ENCODE measurements at regions not wholly inside any gene's neighbourhood (a gene's known extent, or its start where the extent isn't known, plus 50 kb on each side); places are given as distances from the start of the nearest gene placed in this dataset.

DNA sequence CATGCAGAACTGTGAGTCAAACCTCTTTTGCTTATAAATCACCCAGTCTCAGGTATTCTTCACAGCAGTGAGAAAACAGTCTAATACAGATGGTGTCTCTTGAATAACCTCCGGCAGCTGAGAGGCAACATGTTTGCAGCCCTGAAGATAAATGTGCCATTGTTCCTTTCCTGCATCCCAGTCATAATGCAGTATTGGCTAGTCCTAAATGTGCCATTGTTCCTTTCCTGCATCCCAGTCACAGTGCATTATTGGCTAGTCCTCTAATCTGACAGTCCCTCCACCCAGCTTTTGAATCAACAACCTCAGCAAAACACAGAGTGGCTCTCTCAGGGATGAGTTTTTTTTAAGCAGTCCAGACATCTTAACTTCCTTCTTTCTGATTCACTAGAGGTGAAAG lies 550.7 kb downstream of the RIT2 start:
- no peaks in the 10 kb centered on the region for H3K4me1 ChIP-seq (ENCODE audit: control insufficient read depth, insufficient read depth, low read length, poor library complexity, severe bottlenecking)
- no peak overlapping the region for H3K27ac ChIP-seq (ENCODE audit: low read depth, low read length, severe bottlenecking)
- no peaks in the 10 kb centered on the region for H3K36me3 ChIP-seq (ENCODE audit: control insufficient read depth, insufficient read depth, low read length)
- H3K4me3 ChIP-seq (ENCODE audit: extremely low read depth, insufficient read depth, low read length, poor library complexity, severe bottlenecking) = no peak overlapping the region
- no peaks in the 10 kb centered on the region for H3K9me3 ChIP-seq (ENCODE audit: control insufficient read depth, low read length)
- 60 to 78% methylated on average over 1 of the region's 1 CpG for WGBS, 2 experiments (ENCODE audit: insufficient coverage in 2 of 2)

DNA sequence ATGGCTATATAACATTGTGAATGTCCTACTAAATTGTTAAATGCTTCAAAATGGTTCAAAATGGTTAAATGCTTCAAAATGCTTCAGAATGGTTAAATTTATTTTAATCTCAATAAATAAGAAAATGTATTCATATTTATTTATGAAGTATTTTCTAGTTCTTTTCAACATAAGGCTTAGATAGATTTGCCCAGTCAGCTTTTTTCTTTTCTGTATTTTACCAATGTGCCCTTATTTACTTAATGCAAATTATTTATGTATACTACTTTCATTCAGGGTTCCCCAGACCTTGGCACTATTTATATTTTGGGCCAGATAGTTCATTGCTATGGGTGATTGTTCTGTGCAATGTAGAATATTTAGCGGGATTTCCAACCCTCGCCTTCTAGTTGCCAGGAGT lies 546.7 kb downstream of the RIT2 start:
- Histone ChIP-seq H3K36me3 (ENCODE audit: control insufficient read depth, insufficient read depth, low read length) (no peaks in the 10 kb centered on the region), H3K4me1 (ENCODE audit: control insufficient read depth, insufficient read depth, low read length, poor library complexity, severe bottlenecking) (no peaks in the 10 kb centered on the region), H3K27ac (ENCODE audit: low read depth, low read length, severe bottlenecking) (no peak overlapping the region), H3K4me3 (ENCODE audit: extremely low read depth, insufficient read depth, low read length, poor library complexity, severe bottlenecking) (no peak overlapping the region), H3K9me3 (ENCODE audit: control insufficient read depth, low read length) (no peaks in the 10 kb centered on the region)
- WGBS, 2 experiments (ENCODE audit: insufficient coverage in 2 of 2) = 92% methylated on average over 2 of the region's 2 CpGs; no CpG with 5 or more reads in 1 of the 2 experiments

GRCh38 chr18:42574871-42575270 lies 540.6 kb downstream of the RIT2 start:
- Histone ChIP-seq H3K27ac (ENCODE audit: low read depth, low read length, severe bottlenecking) (no peak overlapping the region), H3K36me3 (ENCODE audit: control insufficient read depth, insufficient read depth, low read length) (no peaks in the 10 kb centered on the region), H3K4me3 (ENCODE audit: extremely low read depth, insufficient read depth, low read length, poor library complexity, severe bottlenecking) (no peak overlapping the region), H3K9me3 (ENCODE audit: control insufficient read depth, low read length) (no peaks in the 10 kb centered on the region), H3K4me1 (ENCODE audit: control insufficient read depth, insufficient read depth, low read length, poor library complexity, severe bottlenecking) (no peaks in the 10 kb centered on the region)
- 94 to 100% methylated on average over 1 to 2 of the region's 4 CpGs for WGBS, 2 experiments (ENCODE audit: insufficient coverage in 2 of 2)

- Histone ChIP-seq H3K36me3 (ENCODE audit: control insufficient read depth, insufficient read depth, low read length) (no peaks in the 10 kb centered on the region), H3K4me1 (ENCODE audit: control insufficient read depth, insufficient read depth, low read length, poor library complexity, severe bottlenecking) (no peaks in the 10 kb centered on the region), H3K9me3 (ENCODE audit: control insufficient read depth, low read length) (no peaks in the 10 kb centered on the region), H3K4me3 (ENCODE audit: extremely low read depth, insufficient read depth, low read length, poor library complexity, severe bottlenecking) (no peak overlapping the region), H3K27ac (ENCODE audit: low read depth, low read length, severe bottlenecking) (no peak overlapping the region)
Measured at GRCh38 chr18:42576124-42576523, 539.4 kb downstream of the RIT2 start.

DNA sequence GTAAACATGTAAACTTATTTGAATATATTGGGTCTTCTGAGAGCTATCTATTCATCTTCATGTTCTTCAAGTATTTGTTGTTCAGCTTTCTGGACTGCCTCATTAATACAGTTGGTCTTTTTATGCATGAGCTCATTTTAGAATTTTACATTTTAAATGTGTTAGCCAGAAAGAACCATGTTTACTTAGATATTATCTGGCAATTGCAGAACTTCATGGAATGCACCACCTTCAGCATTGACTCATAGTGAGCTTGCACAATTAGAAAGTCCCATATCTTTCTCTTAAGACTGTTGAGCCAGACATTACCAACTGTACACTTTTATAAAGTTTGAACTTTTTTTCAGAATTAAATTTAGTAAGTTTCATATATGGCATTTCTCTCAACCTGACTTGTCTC lies 536.7 kb downstream of the RIT2 start:
- Histone ChIP-seq H3K9me3 (ENCODE audit: control insufficient read depth, low read length) (no peaks in the 10 kb centered on the region), H3K4me1 (ENCODE audit: control insufficient read depth, insufficient read depth, low read length, poor library complexity, severe bottlenecking) (no peaks in the 10 kb centered on the region), H3K4me3 (ENCODE audit: extremely low read depth, insufficient read depth, low read length, poor library complexity, severe bottlenecking) (no peak overlapping the region), H3K27ac (ENCODE audit: low read depth, low read length, severe bottlenecking) (no peak overlapping the region), H3K36me3 (ENCODE audit: control insufficient read depth, insufficient read depth, low read length) (no peaks in the 10 kb centered on the region)

DNA sequence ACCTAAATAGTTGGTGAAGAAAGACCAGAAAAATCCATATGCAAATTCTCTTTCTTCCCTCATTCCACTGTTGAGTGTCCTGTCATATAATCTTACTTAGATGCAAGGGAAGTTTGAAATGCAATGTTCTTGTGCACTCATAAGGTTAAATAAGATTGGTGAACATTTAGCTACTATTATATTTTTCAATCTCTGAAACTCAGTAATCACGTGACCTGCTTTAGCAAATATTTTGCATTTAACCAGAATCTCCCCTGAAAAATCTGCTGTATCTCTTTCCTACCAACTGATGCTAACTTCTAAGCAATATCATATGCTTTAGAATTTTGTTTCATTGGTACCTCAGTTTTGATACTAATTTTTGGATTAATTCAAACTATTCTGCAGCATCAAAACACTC lies 533.2 kb downstream of the RIT2 start:
- Histone ChIP-seq H3K9me3 (ENCODE audit: control insufficient read depth, low read length) (no peaks in the 10 kb centered on the region), H3K27ac (ENCODE audit: low read depth, low read length, severe bottlenecking) (no peak overlapping the region), H3K4me3 (ENCODE audit: extremely low read depth, insufficient read depth, low read length, poor library complexity, severe bottlenecking) (no peak overlapping the region), H3K4me1 (ENCODE audit: control insufficient read depth, insufficient read depth, low read length, poor library complexity, severe bottlenecking) (no peaks in the 10 kb centered on the region), H3K36me3 (ENCODE audit: control insufficient read depth, insufficient read depth, low read length) (no peaks in the 10 kb centered on the region)
- WGBS, 2 experiments (ENCODE audit: insufficient coverage in 2 of 2) = no CpG with 5 or more reads among the region's 1 CpG

DNA sequence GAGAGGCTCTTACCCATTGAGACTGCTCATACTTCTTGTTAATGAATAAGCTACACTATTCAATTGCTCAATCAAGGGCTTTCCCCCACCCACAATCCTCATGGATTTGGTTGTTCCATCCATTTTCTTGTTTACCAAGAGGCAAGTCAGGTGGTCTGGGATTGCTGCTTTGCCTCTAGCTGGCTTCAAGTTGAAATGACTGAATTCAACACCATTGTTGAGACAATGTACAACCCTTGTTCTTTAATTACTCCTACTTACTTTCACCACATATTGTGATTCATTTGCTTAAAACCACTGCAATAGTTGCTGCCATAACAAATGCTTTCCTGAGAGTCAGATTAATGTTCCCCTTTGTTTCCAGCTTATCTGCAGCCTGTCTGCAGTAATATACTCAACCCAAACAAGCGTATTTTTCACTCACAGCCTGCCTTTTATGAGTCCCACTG lies 532.2 kb downstream of the RIT2 start:
- Histone ChIP-seq H3K4me3 (ENCODE audit: extremely low read depth, insufficient read depth, low read length, poor library complexity, severe bottlenecking) (no peak overlapping the region), H3K36me3 (ENCODE audit: control insufficient read depth, insufficient read depth, low read length) (no peaks in the 10 kb centered on the region)
- 75 to 100% methylated on average over 1 of the region's 1 CpG for WGBS, 2 experiments (ENCODE audit: insufficient coverage in 2 of 2)

DNA sequence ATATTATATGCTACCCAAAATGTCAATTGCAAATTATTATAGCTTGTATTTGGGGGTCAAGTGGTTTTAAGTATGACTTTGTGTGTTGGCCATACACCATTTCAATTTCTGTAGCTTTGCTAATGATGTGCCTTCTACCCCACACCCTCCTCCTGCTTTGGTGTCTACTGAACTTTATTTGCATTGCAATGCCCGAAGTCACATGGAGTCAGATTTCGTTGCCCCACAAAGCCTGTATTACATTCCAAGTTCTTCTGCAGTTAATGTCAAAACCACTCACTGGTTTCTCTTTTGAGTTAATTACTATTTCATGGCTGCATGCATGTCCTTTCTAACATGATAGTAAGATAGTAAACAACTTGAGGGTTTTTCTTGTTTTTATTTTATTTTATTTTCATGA lies 528.9 kb downstream of the RIT2 start:
- WGBS, 2 experiments (ENCODE audit: insufficient coverage in 2 of 2) = 85 to 100% methylated on average over 1 to 2 of the region's 2 CpGs
- Histone ChIP-seq H3K4me3 (ENCODE audit: extremely low read depth, insufficient read depth, low read length, poor library complexity, severe bottlenecking) (no peak overlapping the region), H3K27ac (ENCODE audit: low read depth, low read length, severe bottlenecking) (no peak overlapping the region), H3K4me1 (ENCODE audit: control insufficient read depth, insufficient read depth, low read length, poor library complexity, severe bottlenecking) (no peaks in the 10 kb centered on the region), H3K36me3 (ENCODE audit: control insufficient read depth, insufficient read depth, low read length) (no peaks in the 10 kb centered on the region), H3K9me3 (ENCODE audit: control insufficient read depth, low read length) (no peaks in the 10 kb centered on the region)

More for the DNA sequence above, 532.2 kb downstream of the RIT2 start:
- H3K9me3 ChIP-seq (ENCODE audit: control insufficient read depth, low read length) = no peaks in the 10 kb centered on the region
- H3K4me1 ChIP-seq (ENCODE audit: control insufficient read depth, insufficient read depth, low read length, poor library complexity, severe bottlenecking) = no peaks in the 10 kb centered on the region
- no peak overlapping the region for H3K27ac ChIP-seq (ENCODE audit: low read depth, low read length, severe bottlenecking)

DNA sequence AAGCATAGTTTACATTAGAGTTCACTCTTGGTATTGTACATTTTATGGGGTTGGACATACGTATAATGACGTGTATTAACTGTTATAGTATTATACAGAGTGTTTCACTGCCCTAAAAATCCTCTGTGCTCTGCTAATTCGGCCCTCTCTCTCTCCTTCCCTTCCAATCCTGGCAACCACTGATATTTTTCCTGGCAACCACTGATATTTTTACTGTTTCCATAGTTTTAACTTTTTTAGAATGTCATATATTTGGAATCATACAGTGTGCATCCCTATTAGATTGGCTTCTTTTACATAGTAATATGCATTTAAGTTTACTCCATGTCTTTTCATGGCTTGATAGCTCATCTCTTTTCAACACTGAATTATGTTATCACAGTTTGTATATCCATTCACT lies 526.7 kb downstream of the RIT2 start:
- Histone ChIP-seq H3K4me3 (ENCODE audit: extremely low read depth, insufficient read depth, low read length, poor library complexity, severe bottlenecking) (no peak overlapping the region), H3K4me1 (ENCODE audit: control insufficient read depth, insufficient read depth, low read length, poor library complexity, severe bottlenecking) (no peaks in the 10 kb centered on the region), H3K27ac (ENCODE audit: low read depth, low read length, severe bottlenecking) (no peak overlapping the region), H3K9me3 (ENCODE audit: control insufficient read depth, low read length) (no peaks in the 10 kb centered on the region), H3K36me3 (ENCODE audit: control insufficient read depth, insufficient read depth, low read length) (no peaks in the 10 kb centered on the region)
- no CpG with 5 or more reads among the region's 3 CpGs for WGBS, 2 experiments (ENCODE audit: insufficient coverage in 2 of 2)

DNA sequence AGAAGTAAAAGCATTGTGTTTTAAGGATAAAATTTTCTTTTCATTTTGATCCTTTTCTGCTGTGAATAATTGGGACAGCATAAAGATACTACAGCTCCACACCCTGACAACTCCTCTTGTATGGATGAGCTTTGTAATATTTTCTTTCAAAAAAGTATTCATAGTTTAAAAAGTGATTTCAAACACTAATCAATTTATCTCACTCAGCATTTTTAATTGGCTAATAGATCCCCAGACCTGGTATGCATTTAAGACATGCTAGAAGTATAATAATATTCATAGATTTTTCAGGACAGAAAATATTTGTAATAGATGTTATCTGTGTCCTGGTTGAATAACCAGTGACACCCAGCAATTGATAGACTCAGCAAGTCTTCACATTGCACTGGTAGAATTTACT lies 510.7 kb downstream of the RIT2 start:
- H3K4me1 ChIP-seq (ENCODE audit: control insufficient read depth, insufficient read depth, low read length, poor library complexity, severe bottlenecking) = no peaks in the 10 kb centered on the region
- H3K9me3 ChIP-seq (ENCODE audit: control insufficient read depth, low read length) = no peaks in the 10 kb centered on the region
- H3K4me3 ChIP-seq (ENCODE audit: extremely low read depth, insufficient read depth, low read length, poor library complexity, severe bottlenecking) = no peak overlapping the region
- H3K27ac ChIP-seq (ENCODE audit: low read depth, low read length, severe bottlenecking) = no peak overlapping the region
- no peaks in the 10 kb centered on the region for H3K36me3 ChIP-seq (ENCODE audit: control insufficient read depth, insufficient read depth, low read length)

DNA sequence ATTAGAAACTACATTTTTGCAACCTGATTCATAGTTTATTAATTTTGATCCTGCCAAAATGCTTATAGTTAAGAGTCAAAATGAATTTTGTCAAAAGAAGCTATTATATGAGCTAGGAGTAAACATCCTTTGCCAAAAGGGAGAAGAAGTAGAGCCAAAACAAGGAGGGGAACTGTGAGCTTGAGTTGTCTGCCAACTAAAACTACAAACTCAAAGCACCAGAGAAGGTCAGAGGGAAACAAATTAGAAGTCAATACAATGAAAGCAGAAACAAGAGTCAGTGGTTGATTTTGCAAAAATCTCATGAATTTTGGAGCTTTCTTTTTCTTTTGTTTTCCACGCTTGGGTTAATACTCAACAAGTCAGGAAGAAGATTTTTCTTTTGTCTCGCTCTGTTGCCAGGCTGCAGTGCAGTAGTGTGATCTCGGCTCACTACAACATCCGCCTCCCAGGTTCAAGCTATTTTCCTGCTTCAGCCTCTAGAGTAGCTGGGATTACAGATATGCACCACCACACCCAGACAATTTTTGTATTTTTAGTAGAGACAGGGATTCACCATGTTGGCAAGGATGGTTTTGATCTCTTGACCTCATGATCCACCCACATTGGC lies 508.5 kb downstream of the RIT2 start:
- Histone ChIP-seq H3K4me1 (ENCODE audit: control insufficient read depth, insufficient read depth, low read length, poor library complexity, severe bottlenecking) (no peaks in the 10 kb centered on the region), H3K27ac (ENCODE audit: low read depth, low read length, severe bottlenecking) (no peak overlapping the region), H3K9me3 (ENCODE audit: control insufficient read depth, low read length) (no peaks in the 10 kb centered on the region), H3K4me3 (ENCODE audit: extremely low read depth, insufficient read depth, low read length, poor library complexity, severe bottlenecking) (no peak overlapping the region), H3K36me3 (ENCODE audit: control insufficient read depth, insufficient read depth, low read length) (no peaks in the 10 kb centered on the region)
- WGBS, 2 experiments (ENCODE audit: insufficient coverage in 2 of 2) = 75 to 97% methylated on average over 1 to 4 of the region's 4 CpGs
